Fibroblast of gingiva (primary cell): ENCODE measurements at regions not wholly inside any gene's neighbourhood (a gene's known extent, or its start where the extent isn't known, plus 50 kb on each side); places are given as distances from the start of the nearest gene placed in this dataset.

ENCODE experiments used
- DNase-seq: peaks from one replicate; pipeline ENCODE4 v3.0.0-alpha.2; 2011; ENCODE audit warnings: low read depth

GRCh38 chr2:15092181-15092580 is 459.7 kb downstream of the LRATD1 start:
- DNase-seq = no peak

- no peak for DNase-seq
These were observed 460.2 kb downstream of the LRATD1 start for GRCh38 chr2:15092691-15093090.

GRCh38 chr2:15094161-15094560 is 461.6 kb downstream of the LRATD1 start:
- no peak for DNase-seq

GRCh38 chr2:15096873-15097272 is 464.3 kb downstream of the NBAS start:
- no peak for DNase-seq

- DNase-seq = no peak
These were observed 454.0 kb downstream of the NBAS start for GRCh38 chr2:15107137-15107536.

- no peak for DNase-seq
These were observed 449.4 kb downstream of the NBAS start for GRCh38 chr2:15111718-15112117.

- DNase-seq = peak; percentile 19
These were observed 448.9 kb downstream of the NBAS start for GRCh38 chr2:15112216-15112615.

- DNase-seq = no peak
These were observed 445.4 kb downstream of the NBAS start for GRCh38 chr2:15115776-15116175.

- no peak for DNase-seq
These were observed 444.3 kb downstream of the NBAS start for GRCh38 chr2:15116830-15117229.
